Activated CD8-positive, alpha-beta T cell treated with anti-CD3 and anti-CD28 coated beads for 36 hours (primary cell): ENCODE measurements at regions not wholly inside any gene's neighbourhood (a gene's known extent, or its start where the extent isn't known, plus 50 kb on each side); places are given as distances from the start of the nearest gene placed in this dataset.

Source experiments
- ATAC-seq: fragments of 200-7000 bp; cut with Tn5 transposase; one replicate; pipeline ENCODE4 v1.10.0; 2021; ENCODE audit warnings: mild to moderate bottlenecking, moderate library complexity
- CTCF ChIA-PET: fragments of 350-600 bp; sonication (Branson Sonifier 250); formaldehyde crosslinking; loops from one replicate; lab custom pipeline; 2021; ENCODE audit warnings: antibody characterized with exemption; lab: Charles Lee
- POLR2A ChIA-PET: fragments of 350-600 bp; sonication (Branson Sonifier 250); formaldehyde crosslinking; loops from one replicate; lab custom pipeline; 2021; ENCODE audit warnings: antibody characterized with exemption; lab: Charles Lee
- DNase-seq: peaks from one replicate; pipeline ENCODE4 v3.0.0-alpha.2; 2020
- H3K27ac Mint-ChIP-seq: one replicate; pipeline ENCODE4 v1.8.0; 2021; ENCODE audit warnings: mild to moderate bottlenecking, mixed read lengths
- H3K27me3 Mint-ChIP-seq: one replicate; pipeline ENCODE4 v1.8.0; 2021; ENCODE audit warnings: mixed read lengths
- H3K36me3 Mint-ChIP-seq: one replicate; pipeline ENCODE4 v1.8.0; 2021; ENCODE audit warnings: low read depth, mixed read lengths
- H3K4me1 Mint-ChIP-seq: one replicate; pipeline ENCODE4 v1.8.0; 2021; ENCODE audit warnings: low read depth, mixed read lengths
- H3K4me3 Mint-ChIP-seq: one replicate; pipeline ENCODE4 v1.8.0; 2021; ENCODE audit warnings: mild to moderate bottlenecking, moderate library complexity, mixed read lengths
- H3K9me3 Mint-ChIP-seq: one replicate; pipeline ENCODE4 v1.8.0; 2021; ENCODE audit warnings: mixed read lengths
- CTCF ChIP-seq: fragments of 200-600 bp; IDR thresholded peaks from one replicate; pipeline ENCODE4 v1.8.0; 2022; ENCODE audit warnings: antibody characterized with exemption, mild to moderate bottlenecking
- intact Hi-C: fragments of 100-400 bp; cut with micrococcal nuclease; formaldehyde crosslinking; loops from one replicate; pipeline ENCODE4 v1.10.0; 2022

- CTCF ChIA-PET, result no interaction called here
- no peak overlapping the region for H3K27ac Mint-ChIP-seq
- ATAC-seq, result no peak
- H3K27me3 Mint-ChIP-seq, result no peaks in the 10 kb centered on the region
- no peaks in the 10 kb centered on the region for H3K4me1 Mint-ChIP-seq
- H3K9me3 Mint-ChIP-seq, result no peaks in the 10 kb centered on the region
- POLR2A ChIA-PET, result no interaction called here
- H3K36me3 Mint-ChIP-seq, result peaks cover 2% of the 10 kb centered on the region
- intact Hi-C loops, result no loop called here
- TF ChIP-seq CTCF, result no peak
- H3K4me3 Mint-ChIP-seq, result no peak overlapping the region
- no peak for DNase-seq
These were observed 53.4 kb upstream of the PWP1 start for GRCh38 chr12:107632246-107632645.

DNA sequence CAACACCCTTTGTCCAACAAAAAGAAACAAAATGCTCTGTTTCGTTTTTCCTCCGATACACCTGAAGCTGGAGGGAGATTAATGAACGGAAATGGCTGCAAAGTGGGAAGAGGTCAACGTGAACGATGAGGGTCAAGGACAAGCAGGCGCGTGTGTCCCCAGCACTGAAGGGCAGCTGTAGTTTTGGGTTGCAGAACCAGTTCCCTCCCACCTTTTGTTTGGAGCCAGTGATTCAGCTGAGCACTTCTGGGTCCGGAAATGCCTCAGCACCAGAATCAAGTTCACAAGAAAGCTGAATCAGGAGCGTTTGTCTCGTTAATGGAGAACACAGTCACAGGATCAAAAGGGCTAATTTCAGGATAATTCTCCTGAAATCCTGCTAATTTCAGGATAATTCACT is 51.1 kb upstream of the PWP1 start:
- intact Hi-C loops, result no loop called here
- ATAC-seq (no peak), DNase-seq (no peak)
- H3K36me3 Mint-ChIP-seq, result peaks cover 5% of the 10 kb centered on the region
- POLR2A ChIA-PET, result no interaction called here
- H3K4me1 Mint-ChIP-seq, result no peaks in the 10 kb centered on the region
- TF ChIP-seq CTCF, result no peak
- H3K4me3 Mint-ChIP-seq, result no peak overlapping the region
- H3K9me3 Mint-ChIP-seq, result no peaks in the 10 kb centered on the region
- no peak overlapping the region for H3K27ac Mint-ChIP-seq
- no peaks in the 10 kb centered on the region for H3K27me3 Mint-ChIP-seq
- CTCF ChIA-PET, result interaction anchor here (1.0 kb wide), 1 partner anchor 502 kb away, joined by 3 read pairs; no protein-coding TSS in a partner anchor

- Mint-ChIP-seq H3K36me3 (peaks cover 6% of the 10 kb centered on the region), H3K9me3 (no peaks in the 10 kb centered on the region), H3K4me1 (no peaks in the 10 kb centered on the region), H3K27me3 (no peaks in the 10 kb centered on the region), H3K4me3 (no peak overlapping the region), H3K27ac (no peak overlapping the region)
- intact Hi-C loops, result no loop called here
- CTCF ChIA-PET, result no interaction called here
- POLR2A ChIA-PET, result no interaction called here
- DNase-seq (no peak), ATAC-seq (no peak)
- TF ChIP-seq CTCF, result no peak
These were observed 50.5 kb upstream of the PWP1 start for GRCh38 chr12:107635139-107635538.
